ENCODE measurements at regions not wholly inside any gene's neighbourhood (a gene's known extent, or its start where the extent isn't known, plus 50 kb on each side); places are given as distances from the start of the nearest gene placed in this dataset.

- Histone ChIP-seq H3K4me1 (peaks cover 11% of the 10 kb centered on the region), H3K9me3 (no peaks in the 10 kb centered on the region), H3K27me3 (no peaks in the 10 kb centered on the region), H3K36me3 (no peaks in the 10 kb centered on the region), H3K4me3 (ENCODE audit: low read depth, low read length) (no peak overlapping the region)
- TF ChIP-seq CTCF (IDR thresholded peaks at IDR 0.05; ENCODE audit: low read depth, low read length), result no peak
- no peak for DNase-seq
Observed at GRCh38 chr6:25194172-25194678, 84.9 kb upstream of the CARMIL1 start.

DNA sequence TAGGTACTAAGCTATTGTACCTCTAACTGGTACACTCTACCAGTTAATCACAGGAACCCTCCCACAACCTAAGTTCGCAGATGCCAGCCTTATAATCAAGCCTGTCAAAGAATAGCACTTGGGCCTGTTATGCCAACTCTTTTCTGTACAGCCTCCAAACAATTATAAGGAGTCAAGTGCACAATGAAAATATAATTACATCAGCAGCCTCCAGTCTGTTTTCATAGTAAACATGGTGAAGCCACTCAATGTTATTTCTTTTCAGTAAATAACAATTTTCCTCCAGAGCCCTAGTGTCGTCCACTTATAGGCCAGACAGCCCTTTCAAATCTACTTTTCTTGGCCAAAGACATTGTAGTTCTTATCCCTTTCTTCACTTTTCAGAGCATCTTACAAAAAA is 82.7 kb upstream of the CARMIL1 start:
- Histone ChIP-seq H3K27me3 (no peaks in the 10 kb centered on the region), H3K4me1 (peaks cover 11% of the 10 kb centered on the region), H3K9me3 (no peaks in the 10 kb centered on the region), H3K36me3 (no peaks in the 10 kb centered on the region), H3K4me3 (ENCODE audit: low read depth, low read length) (no peak overlapping the region)
- no peak for TF ChIP-seq CTCF (IDR thresholded peaks at IDR 0.05; ENCODE audit: low read depth, low read length)
- no peak for DNase-seq

DNA sequence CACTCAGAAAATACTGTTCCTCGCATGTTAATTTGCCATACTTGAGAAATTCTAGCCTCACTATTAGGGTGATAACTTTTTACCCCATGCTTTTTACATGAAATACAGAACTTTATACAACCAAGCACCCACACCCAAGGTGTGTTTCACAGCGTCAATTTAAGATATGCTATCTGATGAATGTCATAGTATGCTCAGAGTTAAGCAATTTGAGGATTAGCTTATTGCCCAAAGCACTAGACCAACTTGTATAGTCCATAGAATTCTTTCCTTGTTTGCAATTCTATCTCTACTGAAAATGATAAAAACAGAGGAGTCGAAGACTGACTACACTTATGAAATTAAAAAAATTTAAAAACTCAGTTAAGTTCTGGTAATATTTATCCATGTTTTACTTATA is 82.1 kb upstream of the CARMIL1 start:
- TF ChIP-seq CTCF (IDR thresholded peaks at IDR 0.05; ENCODE audit: low read depth, low read length), result no peak
- peaks cover 11% of the 10 kb centered on the region for H3K4me1 ChIP-seq

GRCh38 chr6:25199544-25199943 is 79.6 kb upstream of the CARMIL1 start:
- Histone ChIP-seq H3K4me3 (ENCODE audit: low read depth, low read length) (no peak overlapping the region), H3K4me1 (no peaks in the 10 kb centered on the region; the same call in 1 of the 2 replicates), H3K27me3 (no peaks in the 10 kb centered on the region), H3K36me3 (no peaks in the 10 kb centered on the region), H3K9me3 (no peaks in the 10 kb centered on the region)
- TF ChIP-seq CTCF (IDR thresholded peaks at IDR 0.05; ENCODE audit: low read depth, low read length), result no peak
- DNase-seq, result no peak

More for the DNA sequence above, 82.1 kb upstream of the CARMIL1 start:
- H3K4me3 ChIP-seq (ENCODE audit: low read depth, low read length), result no peak overlapping the region
- no peak for DNase-seq
- H3K36me3 ChIP-seq, result no peaks in the 10 kb centered on the region
- no peaks in the 10 kb centered on the region for H3K9me3 ChIP-seq
- H3K27me3 ChIP-seq, result no peaks in the 10 kb centered on the region

- Histone ChIP-seq H3K9me3 (no peaks in the 10 kb centered on the region), H3K4me1 (peaks cover 5% of the 10 kb centered on the region), H3K36me3 (no peaks in the 10 kb centered on the region), H3K4me3 (ENCODE audit: low read depth, low read length) (no peak overlapping the region), H3K27me3 (no peaks in the 10 kb centered on the region)
- no peak for DNase-seq
- TF ChIP-seq CTCF (IDR thresholded peaks at IDR 0.05; ENCODE audit: low read depth, low read length), result no peak
Observed at GRCh38 chr6:25202504-25202903, 76.7 kb upstream of the CARMIL1 start.

DNA sequence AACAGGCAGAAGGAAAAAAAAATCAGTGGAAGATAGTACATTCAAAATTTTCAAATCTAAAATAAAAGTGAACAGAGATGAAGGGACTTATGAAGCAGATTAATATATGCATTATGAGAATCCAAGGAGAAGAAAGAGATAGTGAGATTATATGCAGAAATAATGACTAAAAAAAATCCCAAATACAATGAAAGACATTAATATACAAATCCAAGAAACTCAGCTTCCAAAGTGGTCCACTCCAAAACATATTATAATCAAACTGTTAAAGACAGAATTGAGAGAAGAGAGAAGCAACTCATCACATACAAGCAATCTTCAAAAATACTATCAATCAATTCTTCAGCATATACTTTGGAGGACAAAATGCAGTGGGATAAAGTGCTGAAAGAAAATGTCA is 73.5 kb upstream of the CARMIL1 start:
- DNase-seq, result no peak
- Histone ChIP-seq H3K4me3 (ENCODE audit: low read depth, low read length) (no peak overlapping the region), H3K36me3 (no peaks in the 10 kb centered on the region), H3K27me3 (no peaks in the 10 kb centered on the region), H3K9me3 (no peaks in the 10 kb centered on the region), H3K4me1 (peaks cover 5% of the 10 kb centered on the region; the same call in 1 of the 2 replicates)
- TF ChIP-seq CTCF (IDR thresholded peaks at IDR 0.05; ENCODE audit: low read depth, low read length), result no peak

Measured in BE2C (cell line).